Adrenal gland (tissue), 9 donors: ENCODE measurements at regions not wholly inside any gene's neighbourhood (a gene's known extent, or its start where the extent isn't known, plus 50 kb on each side); places are given as distances from the start of the nearest gene placed in this dataset.
A peak's percentile ranks its signal among the peaks of the same experiment; 100 is the strongest.

Experiments used
- DNase-seq, 7 donors: peaks; one replicate each; pipeline ENCODE4 v3.0.0-alpha.2; 2019 to 2020
- H3K27ac ChIP-seq, 5 donors: fragments of 200-600 bp; sonication (generic) in 4 of 5; 1 replicate in 3 of 5; 2 replicates in 2 of 5; pipeline versions ENCODE4 v1.5.1 to v1.8.0; 2016 to 2020; ENCODE audit warnings: mild to moderate bottlenecking in 1 of 5
- H3K27me3 ChIP-seq: fragments of 200-600 bp; 2 replicates; pipeline ENCODE4 v1.8.0; 2021
- H3K36me3 ChIP-seq, 2 donors: fragments of 200-600 bp; replicated peaks in 1 of 2; 1 replicate in 1 of 2; 2 replicates in 1 of 2; pipeline versions ENCODE4 v1.5.1 to v1.8.0; 2018 to 2022
- H3K4me1 ChIP-seq, 2 donors: fragments of 200-600 bp; replicated peaks in 1 of 2; 1 replicate in 1 of 2; 2 replicates in 1 of 2; pipeline versions ENCODE4 v1.5.1 to v1.8.0; 2018 to 2021
- H3K4me3 ChIP-seq, 4 donors: fragments of 200-600 bp; sonication (generic) in 3 of 4; one replicate each; pipeline ENCODE4 v1.5.1; 2016 to 2018
- H3K9me3 ChIP-seq, 3 donors: fragments of 200-600 bp; sonication (generic) in 1 of 3; replicated peaks in 1 of 3; 1 replicate in 2 of 3; 2 replicates in 1 of 3; pipeline versions ENCODE4 v1.5.1 to v1.8.0; 2016 to 2021
- CTCF ChIP-seq, 6 experiments: fragments of 450-650 bp in 4 of 6; fragments of 200-600 bp in 2 of 6; sonication (generic) in 1 of 6; IDR thresholded peaks; 1 replicate in 5 of 6; 2 replicates in 1 of 6; pipeline versions ENCODE4 v1.5.1 to v1.8.0; 2016 to 2021; ENCODE audit warnings: antibody characterized with exemption in 6 of 6, mild to moderate bottlenecking in 2 of 6, moderate library complexity in 1 of 6
- POLR2A ChIP-seq, 2 donors: fragments of 450-650 bp; IDR thresholded peaks; one replicate each; pipeline ENCODE4 v1.6.1; 2017; ENCODE audit warnings: antibody characterized with exemption in 2 of 2, mild to moderate bottlenecking in 2 of 2, moderate library complexity in 1 of 2
- WGBS, 4 donors: extraction: QIAGEN DNeasy Blood & Tissue Kit in 2 of 4; methylation state at CpG; one replicate each; pipeline versions ENCODE4 v1.1.5 to v1.1.7; 2013 to 2017; 5-methylcytosine and 5-hydroxymethylcytosine counted together
- intact Hi-C, 2 donors: fragments of 100-400 bp; cut with DNase I; formaldehyde crosslinking; loops; one replicate each; pipeline versions ENCODE4 v1.14.1 to v1.15.0; 2022 to 2023
- donor health status: healthy with polysubstance abuse.
- donor health status: Bipolar disorder and iron deficiency.
- donor health status: DM: yes; HTN: yes; CAD: no.
- donor health status: DM: no; HTN: no; CAD: no.
- donor health status: DM: no; HTN: no; CAD: no.

GRCh38 chr2:15797939-15798281 lies 142.4 kb upstream of the MYCN start:
- H3K36me3 ChIP-seq = no peaks in the 10 kb centered on the region
- no peak for DNase-seq
- WGBS, 4 donors = 70 to 84% (median 75%) methylated on average over 5 of the region's 5 CpGs
- H3K27me3 ChIP-seq = no peaks in the 10 kb centered on the region
- no peaks in the 10 kb centered on the region for H3K9me3 ChIP-seq
- no peak overlapping the region for H3K27ac ChIP-seq
- no peak overlapping the region for H3K4me3 ChIP-seq
- intact Hi-C loops = no loop called here
- no peaks in the 10 kb centered on the region for H3K4me1 ChIP-seq
- TF ChIP-seq CTCF (IDR thresholded peaks at IDR 0.05) (no peak), POLR2A (IDR thresholded peaks at IDR 0.05) (no peak)

GRCh38 chr2:15798701-15799431 lies 141.5 kb upstream of the MYCN start:
- Histone ChIP-seq H3K4me1 (no peaks in the 10 kb centered on the region), H3K4me3 (no peak overlapping the region), H3K27me3 (no peaks in the 10 kb centered on the region), H3K36me3 (no peaks in the 10 kb centered on the region), H3K27ac (no peak overlapping the region), H3K9me3 (no peaks in the 10 kb centered on the region)
- TF ChIP-seq POLR2A (IDR thresholded peaks at IDR 0.05) (no peak), CTCF (IDR thresholded peaks at IDR 0.05) (no peak)
- WGBS, 4 donors = 76 to 82% (median 79%) methylated on average over 5 of the region's 5 CpGs
- no peak for DNase-seq
- intact Hi-C loops = no loop called here

GRCh38 chr2:15799432-15799827 lies 140.9 kb upstream of the MYCN start:
- TF ChIP-seq CTCF (IDR thresholded peaks at IDR 0.05) (no peak), POLR2A (IDR thresholded peaks at IDR 0.05) (no peak)
- intact Hi-C loops = no loop called here
- Histone ChIP-seq H3K36me3 (no peaks in the 10 kb centered on the region), H3K27ac (no peak overlapping the region), H3K4me1 (no peaks in the 10 kb centered on the region), H3K27me3 (no peaks in the 10 kb centered on the region), H3K4me3 (no peak overlapping the region), H3K9me3 (no peaks in the 10 kb centered on the region)
- WGBS, 4 donors = 80 to 100% (median 85%) methylated on average over 1 to 3 of the region's 3 CpGs
- no peak for DNase-seq

GRCh38 chr2:15800495-15801329 lies 139.6 kb upstream of the MYCN start:
- TF ChIP-seq POLR2A (IDR thresholded peaks at IDR 0.05) (no peak), CTCF (IDR thresholded peaks at IDR 0.05) (no peak)
- intact Hi-C loops = no loop called here
- H3K36me3 ChIP-seq = no peaks in the 10 kb centered on the region
- no peaks in the 10 kb centered on the region for H3K4me1 ChIP-seq
- DNase-seq = peak in 1 of 7 donors; percentile 52
- WGBS, 4 donors = 88 to 96% (median 92%) methylated on average over 10 to 17 of the region's 17 CpGs
- no peaks in the 10 kb centered on the region for H3K9me3 ChIP-seq
- no peaks in the 10 kb centered on the region for H3K27me3 ChIP-seq
- no peak overlapping the region for H3K27ac ChIP-seq
- H3K4me3 ChIP-seq = no peak overlapping the region
